WTC11 (cell line): ENCODE measurements at regions not wholly inside any gene's neighbourhood (a gene's known extent, or its start where the extent isn't known, plus 50 kb on each side); places are given as distances from the start of the nearest gene placed in this dataset.

Experiments used
- ATAC-seq: fragments of 200-7000 bp; cut with Tn5 transposase; 2 replicates; pipeline ENCODE4 v1.10.0; 2021; ENCODE audit warnings: mild to moderate bottlenecking, moderate library complexity
- CTCF ChIA-PET: fragments of 300-600 bp; sonication (Branson Sonifier 250); formaldehyde crosslinking; loops from one replicate; lab custom pipeline; 2021; ENCODE audit warnings: antibody characterized with exemption; lab: Charles Lee
- POLR2A ChIA-PET: fragments of 350-600 bp; sonication (Branson Sonifier 250); formaldehyde crosslinking; loops from one replicate; lab custom pipeline; 2021; ENCODE audit warnings: antibody characterized with exemption; lab: Charles Lee
- DNase-seq: peaks from one replicate; pipeline ENCODE4 v3.0.0; 2021; ENCODE audit warnings: low spot score
- H3K27ac Mint-ChIP-seq: 2 replicates; pipeline ENCODE4 v1.8.0; 2021; ENCODE audit warnings: mixed read lengths
- H3K27me3 Mint-ChIP-seq: 2 replicates; pipeline ENCODE4 v1.8.0; 2021; ENCODE audit warnings: low read depth, mild to moderate bottlenecking, moderate library complexity, mixed read lengths
- H3K36me3 Mint-ChIP-seq: 2 replicates; pipeline ENCODE4 v1.8.0; 2021; ENCODE audit warnings: mixed read lengths
- H3K4me1 Mint-ChIP-seq: 2 replicates; pipeline ENCODE4 v1.8.0; 2022; ENCODE audit warnings: mixed read lengths
- H3K4me3 Mint-ChIP-seq: 2 replicates; pipeline ENCODE4 v1.8.0; 2021; ENCODE audit warnings: mild to moderate bottlenecking, moderate library complexity, mixed read lengths
- H3K9me3 Mint-ChIP-seq: 2 replicates; pipeline ENCODE4 v1.8.0; 2021; ENCODE audit warnings: mixed read lengths
- CBFB ChIP-seq: sonication (generic); formaldehyde crosslinking; IDR thresholded peaks from 2 replicates; pipeline ENCODE4 v1.8.1; 2022; ENCODE audit warnings: mild to moderate bottlenecking, low read depth, missing genetic modification reagents
- E2F5 ChIP-seq: sonication (generic); formaldehyde crosslinking; IDR thresholded peaks from 2 replicates; pipeline ENCODE4 v1.8.1; 2022; ENCODE audit warnings: mild to moderate bottlenecking, moderate library complexity, missing genetic modification reagents
- ERG ChIP-seq: fragments of 250-450 bp; sonication (Bioruptor Pico); IDR thresholded peaks from 2 replicates; pipeline ENCODE4 v1.8.0; 2021; ENCODE audit warnings: mild to moderate bottlenecking
- ESRRA ChIP-seq: sonication (generic); formaldehyde crosslinking; IDR thresholded peaks from 2 replicates; pipeline ENCODE4 v1.8.1; 2022; ENCODE audit warnings: mild to moderate bottlenecking, missing genetic modification reagents, borderline replicate concordance
- FOXP1 ChIP-seq: sonication (generic); formaldehyde crosslinking; IDR thresholded peaks from 2 replicates; pipeline ENCODE4 v1.8.0; 2022; ENCODE audit warnings: missing genetic modification reagents, mild to moderate bottlenecking, moderate library complexity, borderline replicate concordance
- FOXP4 ChIP-seq: sonication (generic); formaldehyde crosslinking; IDR thresholded peaks from 2 replicates; pipeline ENCODE4 v1.8.0; 2022; ENCODE audit warnings: mild to moderate bottlenecking, missing genetic modification reagents
- GTF2I ChIP-seq: fragments of 250-450 bp; sonication (Bioruptor Pico); conservative IDR thresholded peaks from 2 replicates; pipeline ENCODE4 v1.4.0; 2021; ENCODE audit warnings: mild to moderate bottlenecking
- JUN ChIP-seq: sonication (generic); formaldehyde crosslinking; IDR thresholded peaks from 2 replicates; pipeline ENCODE4 v1.8.0; 2023; ENCODE audit warnings: mild to moderate bottlenecking, missing genetic modification reagents
- SOX15 ChIP-seq: fragments of 250-450 bp; sonication (Bioruptor Pico); IDR thresholded peaks from 2 replicates; pipeline ENCODE4 v1.9.0; 2021; ENCODE audit warnings: mild to moderate bottlenecking
- TCF7 ChIP-seq: sonication (generic); formaldehyde crosslinking; IDR thresholded peaks from 2 replicates; pipeline ENCODE4 v1.8.0; 2022; ENCODE audit warnings: mild to moderate bottlenecking, low read depth, missing genetic modification reagents, moderate library complexity
- TEAD4 ChIP-seq: sonication (generic); formaldehyde crosslinking; IDR thresholded peaks from 2 replicates; pipeline ENCODE4 v1.8.0; 2022; ENCODE audit warnings: mild to moderate bottlenecking, missing genetic modification reagents
- ZNF671 ChIP-seq: fragments of 250-450 bp; sonication (Bioruptor Pico); IDR thresholded peaks from 2 replicates; pipeline ENCODE4 v1.8.0; 2021; ENCODE audit warnings: mild to moderate bottlenecking
- TF ChIP-seq, protein P1 (sequence below): sonication (generic); formaldehyde crosslinking; conservative IDR thresholded peaks from 2 replicates; pipeline ENCODE4 v1.8.1; 2023; ENCODE audit warnings: mild to moderate bottlenecking, low read depth, missing genetic modification reagents, moderate library complexity
- TF ChIP-seq, protein P2 (sequence below): sonication (generic); formaldehyde crosslinking; IDR thresholded peaks from 2 replicates; pipeline ENCODE4 v1.8.0; 2022; ENCODE audit warnings: mild to moderate bottlenecking, missing genetic modification reagents
- TF ChIP-seq, protein P3 (sequence below): sonication (generic); formaldehyde crosslinking; IDR thresholded peaks from 2 replicates; pipeline ENCODE4 v1.8.0; 2022; ENCODE audit warnings: missing genetic modification reagents

GRCh38 chr3:107258300-107258699, 118.9 kb upstream of the CCDC54 start (continued):
- TF ChIP-seq E2F5 (CRISPR knock-in tag) (no peak), GTF2I (no peak), ERG (CRISPR knock-in tag) (no peak), TCF7 (no peak), CBFB (CRISPR knock-in tag) (no peak), TEAD4 (no peak), JUN (CRISPR knock-in tag) (no peak)
- TF ChIP-seq, protein P1, sequence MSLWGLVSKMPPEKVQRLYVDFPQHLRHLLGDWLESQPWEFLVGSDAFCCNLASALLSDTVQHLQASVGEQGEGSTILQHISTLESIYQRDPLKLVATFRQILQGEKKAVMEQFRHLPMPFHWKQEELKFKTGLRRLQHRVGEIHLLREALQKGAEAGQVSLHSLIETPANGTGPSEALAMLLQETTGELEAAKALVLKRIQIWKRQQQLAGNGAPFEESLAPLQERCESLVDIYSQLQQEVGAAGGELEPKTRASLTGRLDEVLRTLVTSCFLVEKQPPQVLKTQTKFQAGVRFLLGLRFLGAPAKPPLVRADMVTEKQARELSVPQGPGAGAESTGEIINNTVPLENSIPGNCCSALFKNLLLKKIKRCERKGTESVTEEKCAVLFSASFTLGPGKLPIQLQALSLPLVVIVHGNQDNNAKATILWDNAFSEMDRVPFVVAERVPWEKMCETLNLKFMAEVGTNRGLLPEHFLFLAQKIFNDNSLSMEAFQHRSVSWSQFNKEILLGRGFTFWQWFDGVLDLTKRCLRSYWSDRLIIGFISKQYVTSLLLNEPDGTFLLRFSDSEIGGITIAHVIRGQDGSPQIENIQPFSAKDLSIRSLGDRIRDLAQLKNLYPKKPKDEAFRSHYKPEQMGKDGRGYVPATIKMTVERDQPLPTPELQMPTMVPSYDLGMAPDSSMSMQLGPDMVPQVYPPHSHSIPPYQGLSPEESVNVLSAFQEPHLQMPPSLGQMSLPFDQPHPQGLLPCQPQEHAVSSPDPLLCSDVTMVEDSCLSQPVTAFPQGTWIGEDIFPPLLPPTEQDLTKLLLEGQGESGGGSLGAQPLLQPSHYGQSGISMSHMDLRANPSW = no peak
- TF ChIP-seq, protein P2, sequence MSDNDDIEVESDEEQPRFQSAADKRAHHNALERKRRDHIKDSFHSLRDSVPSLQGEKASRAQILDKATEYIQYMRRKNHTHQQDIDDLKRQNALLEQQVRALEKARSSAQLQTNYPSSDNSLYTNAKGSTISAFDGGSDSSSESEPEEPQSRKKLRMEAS (CRISPR knock-in tag) = no peak
- TF ChIP-seq, protein P3, sequence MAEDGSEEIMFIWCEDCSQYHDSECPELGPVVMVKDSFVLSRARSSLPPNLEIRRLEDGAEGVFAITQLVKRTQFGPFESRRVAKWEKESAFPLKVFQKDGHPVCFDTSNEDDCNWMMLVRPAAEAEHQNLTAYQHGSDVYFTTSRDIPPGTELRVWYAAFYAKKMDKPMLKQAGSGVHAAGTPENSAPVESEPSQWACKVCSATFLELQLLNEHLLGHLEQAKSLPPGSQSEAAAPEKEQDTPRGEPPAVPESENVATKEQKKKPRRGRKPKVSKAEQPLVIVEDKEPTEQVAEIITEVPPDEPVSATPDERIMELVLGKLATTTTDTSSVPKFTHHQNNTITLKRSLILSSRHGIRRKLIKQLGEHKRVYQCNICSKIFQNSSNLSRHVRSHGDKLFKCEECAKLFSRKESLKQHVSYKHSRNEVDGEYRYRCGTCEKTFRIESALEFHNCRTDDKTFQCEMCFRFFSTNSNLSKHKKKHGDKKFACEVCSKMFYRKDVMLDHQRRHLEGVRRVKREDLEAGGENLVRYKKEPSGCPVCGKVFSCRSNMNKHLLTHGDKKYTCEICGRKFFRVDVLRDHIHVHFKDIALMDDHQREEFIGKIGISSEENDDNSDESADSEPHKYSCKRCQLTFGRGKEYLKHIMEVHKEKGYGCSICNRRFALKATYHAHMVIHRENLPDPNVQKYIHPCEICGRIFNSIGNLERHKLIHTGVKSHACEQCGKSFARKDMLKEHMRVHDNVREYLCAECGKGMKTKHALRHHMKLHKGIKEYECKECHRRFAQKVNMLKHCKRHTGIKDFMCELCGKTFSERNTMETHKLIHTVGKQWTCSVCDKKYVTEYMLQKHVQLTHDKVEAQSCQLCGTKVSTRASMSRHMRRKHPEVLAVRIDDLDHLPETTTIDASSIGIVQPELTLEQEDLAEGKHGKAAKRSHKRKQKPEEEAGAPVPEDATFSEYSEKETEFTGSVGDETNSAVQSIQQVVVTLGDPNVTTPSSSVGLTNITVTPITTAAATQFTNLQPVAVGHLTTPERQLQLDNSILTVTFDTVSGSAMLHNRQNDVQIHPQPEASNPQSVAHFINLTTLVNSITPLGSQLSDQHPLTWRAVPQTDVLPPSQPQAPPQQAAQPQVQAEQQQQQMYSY (CRISPR knock-in tag) = no peak

DNA sequence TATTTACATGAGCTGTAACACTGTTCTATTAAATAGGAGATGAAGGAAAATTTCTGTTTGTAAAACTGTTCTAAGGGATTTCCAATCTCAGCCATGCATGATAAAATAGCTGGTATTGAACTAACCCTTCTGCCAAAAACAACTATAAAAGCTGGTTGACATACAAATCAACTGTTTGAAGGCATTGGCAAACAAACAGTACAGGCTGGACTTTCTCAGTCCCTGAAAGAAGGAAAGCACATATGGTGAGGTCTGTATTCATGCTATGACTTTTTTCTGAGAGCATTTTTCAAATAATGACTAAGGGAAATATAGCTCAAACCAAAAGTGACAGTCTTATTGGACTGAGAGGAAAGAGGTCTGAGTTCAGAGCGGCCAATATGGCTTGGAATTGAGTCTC, 117.0 kb upstream of the CCDC54 start:
- ChIA-PET CTCF (interaction anchor here (0.7 to 0.8 kb wide), 2 partner anchors 11 to 161 kb away, joined by 3 to 4 read pairs; no protein-coding TSS in a partner anchor), POLR2A (no interaction called here)
- no peak for DNase-seq
- H3K4me1 Mint-ChIP-seq = peaks cover 21% of the 10 kb centered on the region
- no peaks in the 10 kb centered on the region for H3K9me3 Mint-ChIP-seq
- H3K27ac Mint-ChIP-seq = no peak overlapping the region
- H3K36me3 Mint-ChIP-seq = no peaks in the 10 kb centered on the region
- H3K4me3 Mint-ChIP-seq = no peak overlapping the region
- TF ChIP-seq FOXP4 = no peak
- TF ChIP-seq SOX15 = no peak
- no peak for TF ChIP-seq ZNF671 (CRISPR knock-in tag)
- TF ChIP-seq FOXP1 (CRISPR knock-in tag) = no peak
- no peak for TF ChIP-seq ESRRA
- TF ChIP-seq, protein P3 (CRISPR knock-in tag) = no peak
- H3K27me3 Mint-ChIP-seq = no peaks in the 10 kb centered on the region
- no peak for ATAC-seq
